NCI-H128 (cell line): ENCODE measurements at regions not wholly inside any gene's neighbourhood (a gene's known extent, or its start where the extent isn't known, plus 50 kb on each side); places are given as distances from the start of the nearest gene placed in this dataset.
"Not testable (repeated sequence)": the region's sequence is repeated elsewhere in the genome, so short reads cannot be mapped to it uniquely, and the experiment has no call there.

ENCODE experiments used
- DNase-seq: peaks from one replicate; lab custom pipeline; 2025; ENCODE audit not compliant: unreplicated experiment; lab: John Stamatoyannopoulos, UW

- no peak for DNase-seq
These were observed 57.5 kb upstream of the PLPPR5 start for GRCh38 chr1:99062192-99062591.

GRCh38 chr1:99069146-99069545, 64.5 kb upstream of the PLPPR5 start:
- DNase-seq = no peak

- DNase-seq = not testable (repeated sequence)
These were observed 73.9 kb upstream of the PLPPR5 start for GRCh38 chr1:99078529-99078928.

- DNase-seq = no peak
These were observed 77.7 kb upstream of the PLPPR5 start for GRCh38 chr1:99082366-99082765.

- DNase-seq = no peak
These were observed 78.7 kb upstream of the PLPPR5 start for GRCh38 chr1:99083338-99083737.

DNA sequence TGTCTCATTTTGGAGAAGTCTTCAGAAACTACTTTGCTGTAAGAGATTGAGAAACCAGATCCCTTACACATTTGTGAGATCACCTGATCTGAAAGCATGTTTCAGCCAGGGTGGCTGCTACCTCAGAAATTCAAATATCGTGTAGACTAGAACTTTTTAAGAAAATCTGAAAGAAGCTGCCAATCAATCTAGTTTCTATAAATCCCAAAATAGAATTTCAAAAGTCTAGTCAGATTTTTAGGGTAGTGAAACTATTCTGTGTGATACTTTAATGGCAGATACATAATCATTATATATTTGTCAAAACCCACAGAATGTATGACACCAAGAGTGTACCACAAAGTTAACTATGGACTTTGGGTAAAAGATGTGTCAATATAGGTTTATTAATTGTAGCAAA, 79.9 kb upstream of the PLPPR5 start:
- no peak for DNase-seq

- no peak for DNase-seq
These were observed 81.4 kb upstream of the PLPPR5 start for GRCh38 chr1:99086057-99086456.

DNA sequence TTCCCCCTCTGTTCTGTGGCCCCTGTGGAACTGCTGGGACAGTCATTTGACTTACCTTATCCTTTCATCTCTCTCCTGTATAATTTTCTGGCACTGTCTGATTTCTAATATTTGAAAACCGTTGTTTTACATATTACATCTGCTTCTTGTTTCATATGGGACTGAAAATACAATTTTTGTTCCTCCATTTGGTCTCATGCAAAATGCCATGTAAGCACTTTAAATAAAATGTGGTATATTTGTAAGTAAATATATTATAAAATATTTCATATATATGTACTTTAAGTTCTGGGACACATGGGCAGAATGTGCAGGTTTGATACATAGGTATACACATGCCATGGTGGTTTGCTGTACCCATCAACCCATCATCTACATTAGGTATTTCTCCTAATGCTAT, 93.9 kb upstream of the PLPPR5 start:
- DNase-seq = no peak

GRCh38 chr1:99106274-99106673, 101.6 kb upstream of the PLPPR5 start:
- DNase-seq = no peak

GRCh38 chr1:99107680-99108079, 103.0 kb upstream of the PLPPR5 start:
- no peak for DNase-seq

DNA sequence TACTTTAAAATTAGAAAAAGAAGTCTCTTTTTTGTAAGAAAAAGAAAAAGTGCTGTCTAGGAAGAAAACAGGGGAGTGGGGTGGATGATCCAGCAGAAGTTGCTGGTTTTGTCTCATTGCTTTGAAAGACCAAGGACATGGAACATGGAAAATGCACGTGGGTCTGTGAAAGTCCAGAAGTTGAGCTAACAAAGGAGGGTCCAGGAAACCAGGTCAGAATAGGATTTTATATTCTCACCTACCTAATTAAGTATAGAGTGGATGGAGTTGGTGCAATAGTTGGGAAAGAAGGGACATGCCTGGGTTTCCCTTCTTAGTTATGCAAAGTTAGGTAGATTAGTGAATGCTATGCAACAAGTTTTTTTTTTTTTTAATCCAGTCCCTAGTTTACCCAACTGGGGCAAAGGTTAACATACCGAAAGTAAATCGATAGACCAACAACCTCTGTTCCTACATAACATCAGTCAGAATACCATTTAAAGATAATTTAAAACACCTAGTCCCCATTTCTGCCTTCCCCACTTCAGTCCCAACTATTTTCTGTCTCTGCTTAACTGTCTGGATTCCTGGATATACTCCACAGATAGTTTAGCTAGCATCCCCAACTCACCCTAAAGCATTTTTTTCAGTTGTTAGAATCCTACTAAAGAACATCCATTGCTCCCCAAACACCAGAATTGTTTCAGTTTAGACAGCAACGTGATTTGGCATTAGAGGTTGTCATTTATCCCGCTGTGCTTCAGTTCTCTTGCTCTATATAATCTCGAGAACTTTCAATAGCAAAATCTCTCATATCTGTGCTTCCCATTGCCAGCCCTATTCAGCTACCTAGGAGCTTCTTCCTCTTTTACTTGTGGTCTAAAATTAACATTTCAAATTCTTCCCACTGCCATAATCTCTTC, 105.7 kb upstream of the PLPPR5 start:
- DNase-seq = no peak

DNA sequence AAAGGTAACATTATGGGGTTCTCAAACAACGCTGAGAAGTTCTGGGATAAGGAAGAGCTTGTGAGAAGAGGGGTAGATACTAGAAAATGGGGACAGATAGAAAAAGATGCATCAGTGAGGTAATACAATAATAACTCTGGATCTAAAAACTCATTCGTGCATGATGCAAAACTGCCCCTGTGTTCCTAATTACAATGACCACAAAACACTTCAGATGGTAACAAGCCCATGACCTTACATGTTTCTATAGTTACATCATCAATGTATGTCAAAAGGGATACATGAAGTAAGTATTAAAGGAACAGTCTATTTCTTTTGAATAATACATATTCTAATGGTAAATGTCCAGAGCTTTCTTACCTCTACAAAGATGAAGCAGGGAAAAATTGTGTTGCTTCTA, 110.6 kb upstream of the PLPPR5 start:
- no peak for DNase-seq

- DNase-seq = no peak
These were observed 114.5 kb upstream of the PLPPR5 start for GRCh38 chr1:99119188-99119587.

DNA sequence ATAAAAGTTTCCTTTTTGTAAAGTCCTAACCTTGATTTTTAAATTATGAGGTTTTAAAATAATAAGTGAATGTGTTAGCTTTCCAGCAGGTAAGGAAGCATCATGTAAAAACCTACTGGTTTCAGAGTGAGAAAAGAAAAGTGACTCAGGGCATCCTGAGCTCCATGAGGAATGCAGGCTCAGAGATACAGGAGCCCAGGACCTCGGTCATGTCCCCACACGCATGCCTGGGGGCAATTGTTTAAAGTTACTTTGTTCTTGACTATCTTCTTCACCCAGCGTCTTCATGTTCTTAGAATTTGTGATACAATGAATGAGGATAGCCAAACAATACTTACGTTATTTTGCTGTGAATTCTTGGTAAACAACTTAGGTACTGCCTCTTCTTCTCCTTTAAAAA, 117.4 kb upstream of the PLPPR5 start:
- DNase-seq = no peak

GRCh38 chr1:99123936-99124335, 119.3 kb upstream of the PLPPR5 start:
- no peak for DNase-seq

GRCh38 chr1:99131546-99131945, 126.9 kb upstream of the PLPPR5 start:
- DNase-seq = no peak

DNA sequence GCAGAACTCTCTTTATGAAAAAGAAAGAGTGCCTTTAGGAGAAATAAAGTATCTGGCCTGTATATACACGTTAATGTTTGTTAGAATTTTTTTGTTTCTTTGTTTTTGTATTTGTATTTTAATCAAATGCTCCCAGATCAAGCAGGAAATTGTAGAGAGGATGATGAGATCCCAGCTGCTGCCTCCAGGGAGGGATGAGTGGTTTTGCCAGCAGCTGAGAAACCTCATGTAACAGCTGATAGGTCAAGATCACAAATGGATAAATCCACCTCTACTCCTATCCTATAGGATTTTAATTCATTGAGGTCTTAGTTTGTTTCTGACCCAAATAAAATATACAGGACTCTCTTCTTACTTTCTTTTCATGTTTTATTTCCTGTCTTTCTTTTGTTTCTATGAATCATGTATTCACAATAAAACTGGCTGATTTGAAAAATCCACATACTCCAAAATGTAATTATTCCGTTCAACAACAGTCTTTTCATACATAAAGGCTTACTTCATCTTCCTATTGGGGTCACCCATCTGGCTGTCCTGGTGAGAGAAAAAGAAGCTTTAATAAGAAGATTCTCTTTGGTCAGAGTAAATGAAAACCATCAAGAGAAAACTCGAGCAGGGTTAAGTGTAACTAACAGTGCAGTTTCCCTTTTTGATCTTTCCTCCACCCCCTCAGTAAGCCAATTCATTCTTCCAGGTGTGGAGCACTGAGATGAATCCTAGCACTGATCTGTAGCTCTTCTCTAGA, 129.3 kb upstream of the PLPPR5 start:
- no peak for DNase-seq

GRCh38 chr1:99137554-99138206, 126.6 kb upstream of the PLPPR4 start:
- no peak for DNase-seq

DNA sequence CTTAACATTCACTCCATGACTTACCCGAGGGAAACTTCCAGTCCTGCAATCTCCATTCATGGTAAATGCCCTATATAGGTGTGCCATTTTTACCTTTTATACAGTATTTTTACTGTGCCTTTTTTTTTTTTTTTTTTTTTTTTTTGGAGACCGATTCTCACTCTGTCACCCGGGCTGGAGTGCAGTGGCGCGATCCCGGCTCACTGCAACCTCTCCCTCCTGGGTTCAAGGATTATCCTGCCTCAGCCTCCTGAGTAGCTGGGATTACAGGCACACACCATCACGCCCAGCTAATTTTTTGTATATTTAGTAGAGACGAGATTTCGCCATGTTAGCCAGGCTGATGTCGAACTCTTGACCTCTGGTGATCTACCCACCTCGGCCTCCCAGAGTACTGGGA, 124.4 kb upstream of the PLPPR4 start:
- no peak for DNase-seq

- DNase-seq = no peak
These were observed 118.0 kb upstream of the PLPPR4 start for GRCh38 chr1:99146129-99146848.

GRCh38 chr1:99149952-99150351, 114.3 kb upstream of the PLPPR4 start:
- DNase-seq = no peak
